Thyroid gland (tissue), 4 donors: ENCODE measurements at regions not wholly inside any gene's neighbourhood (a gene's known extent, or its start where the extent isn't known, plus 50 kb on each side); places are given as distances from the start of the nearest gene placed in this dataset.

ENCODE experiments used
- DNase-seq, 2 donors: peaks; one replicate each; pipeline ENCODE4 v3.0.0-alpha.2; 2019
- H3K27ac ChIP-seq, 3 donors: fragments of 200-600 bp; sonication (generic); 1 replicate in 2 of 3; 2 replicates in 1 of 3; pipeline ENCODE4 v1.5.1; 2016 to 2019; ENCODE audit warnings: mild to moderate bottlenecking in 1 of 3, moderate library complexity in 1 of 3
- H3K27me3 ChIP-seq: fragments of 200-600 bp; sonication (generic); one replicate; pipeline ENCODE4 v1.5.1; 2019
- H3K36me3 ChIP-seq, 2 donors: fragments of 200-600 bp; sonication (generic); one replicate each; pipeline ENCODE4 v1.5.1; 2016 to 2019
- H3K4me1 ChIP-seq, 2 donors: fragments of 200-600 bp; sonication (generic); one replicate each; pipeline ENCODE4 v1.5.1; 2017 to 2019
- H3K4me3 ChIP-seq, 3 donors: fragments of 200-600 bp; sonication (generic); replicated peaks in 1 of 3; 1 replicate in 2 of 3; 2 replicates in 1 of 3; pipeline ENCODE4 v1.5.1; 2016; ENCODE audit warnings: mild to moderate bottlenecking in 1 of 3
- H3K9me3 ChIP-seq: fragments of 200-600 bp; sonication (generic); one replicate; pipeline ENCODE4 v1.5.1; 2017
- CTCF ChIP-seq, 6 experiments: fragments of 200-600 bp in 3 of 6; fragments of 450-650 bp in 3 of 6; sonication (generic) in 3 of 6; IDR thresholded peaks; one replicate each; pipeline ENCODE4 v1.5.1; 2016 to 2019; ENCODE audit warnings: antibody characterized with exemption in 6 of 6, mild to moderate bottlenecking in 2 of 6, inconsistent platforms in 1 of 6, moderate library complexity in 1 of 6
- POLR2A ChIP-seq, 2 donors: fragments of 450-650 bp; IDR thresholded peaks; one replicate each; pipeline ENCODE4 v1.6.1; 2017; ENCODE audit warnings: antibody characterized with exemption in 2 of 2, mild to moderate bottlenecking in 2 of 2, moderate library complexity in 1 of 2
- WGBS, 2 donors: methylation state at CpG; one replicate each; pipeline ENCODE4 v1.1.5; 2017; 5-methylcytosine and 5-hydroxymethylcytosine counted together
- intact Hi-C: fragments of 100-400 bp; cut with DNase I; formaldehyde crosslinking; loops from one replicate; pipeline ENCODE4 v1.15.1; 2023

- no peak overlapping the region for H3K4me3 ChIP-seq
Measured at GRCh38 chr11:115676206-115676605, 172.0 kb upstream of the CADM1 start.

GRCh38 chr11:115674937-115675544 is 170.8 kb upstream of the CADM1 start:
- no peaks in the 10 kb centered on the region for H3K27me3 ChIP-seq
- intact Hi-C loops: no loop called here
- TF ChIP-seq CTCF (IDR thresholded peaks at IDR 0.05) (no peak), POLR2A (IDR thresholded peaks at IDR 0.05) (no peak)
- 81 to 90% methylated on average over 14 of the region's 14 CpGs for WGBS, 2 donors
- H3K4me3 ChIP-seq: no peak overlapping the region
- no peaks in the 10 kb centered on the region for H3K36me3 ChIP-seq
- no peak overlapping the region for H3K27ac ChIP-seq
- peaks cover 23 to 37% of the 10 kb centered on the region in 2 donors for H3K4me1 ChIP-seq
- H3K9me3 ChIP-seq: no peaks in the 10 kb centered on the region
- no peak for DNase-seq

More at GRCh38 chr11:115676206-115676605, 172.0 kb upstream of the CADM1 start:
- no peaks in the 10 kb centered on the region for H3K9me3 ChIP-seq
- no peak overlapping the region for H3K27ac ChIP-seq
- no peaks in the 10 kb centered on the region for H3K36me3 ChIP-seq
- intact Hi-C loops: no loop called here
- peaks cover 26 to 32% of the 10 kb centered on the region in 2 donors for H3K4me1 ChIP-seq
- TF ChIP-seq POLR2A (IDR thresholded peaks at IDR 0.05) (no peak), CTCF (IDR thresholded peaks at IDR 0.05) (no peak)
- WGBS, 2 donors: 86 to 92% methylated on average over 4 of the region's 4 CpGs
- no peak for DNase-seq
- no peaks in the 10 kb centered on the region for H3K27me3 ChIP-seq

- no peak for TF ChIP-seq POLR2A (IDR thresholded peaks at IDR 0.05)
- TF ChIP-seq CTCF (IDR thresholded peaks at IDR 0.05): no peak
- intact Hi-C loops: no loop called here
- H3K27me3 ChIP-seq: no peaks in the 10 kb centered on the region
- H3K4me1 ChIP-seq: peaks cover 17 to 31% of the 10 kb centered on the region in 2 donors
- no peak overlapping the region for H3K4me3 ChIP-seq
- DNase-seq: peak in 1 of 2 donors; percentile 10
- H3K27ac ChIP-seq: no peak overlapping the region
- no peaks in the 10 kb centered on the region for H3K36me3 ChIP-seq
- H3K9me3 ChIP-seq: no peaks in the 10 kb centered on the region
- WGBS, 2 donors: 80 to 85% methylated on average over 16 of the region's 16 CpGs
Measured at GRCh38 chr11:115674176-115674936, 170.1 kb upstream of the CADM1 start.

- Histone ChIP-seq H3K9me3 (no peaks in the 10 kb centered on the region), H3K27me3 (no peaks in the 10 kb centered on the region), H3K27ac (no peak overlapping the region), H3K4me1 (peaks cover 10 to 24% of the 10 kb centered on the region in 2 donors), H3K36me3 (no peaks in the 10 kb centered on the region), H3K4me3 (no peak overlapping the region)
- TF ChIP-seq CTCF (IDR thresholded peaks at IDR 0.05) (no peak), POLR2A (IDR thresholded peaks at IDR 0.05) (no peak)
- no peak for DNase-seq
- WGBS, 2 donors: 93 to 95% methylated on average over 3 of the region's 3 CpGs
- intact Hi-C loops: no loop called here
Measured at GRCh38 chr11:115673720-115674119, 169.5 kb upstream of the CADM1 start.

GRCh38 chr11:115672999-115673411 is 168.8 kb upstream of the CADM1 start:
- WGBS, 2 donors: 67 to 68% methylated on average over 4 of the region's 4 CpGs
- intact Hi-C loops: no loop called here
- H3K36me3 ChIP-seq: no peaks in the 10 kb centered on the region

More at GRCh38 chr11:115672999-115673411, 168.8 kb upstream of the CADM1 start:
- TF ChIP-seq CTCF (IDR thresholded peaks at IDR 0.05) (no peak), POLR2A (IDR thresholded peaks at IDR 0.05) (no peak)
- peaks cover 8 to 19% of the 10 kb centered on the region in 2 donors for H3K4me1 ChIP-seq
- DNase-seq: peak in 1 of 2 donors; percentile 35
- H3K27ac ChIP-seq: no peak overlapping the region
- no peak overlapping the region for H3K4me3 ChIP-seq
- no peaks in the 10 kb centered on the region for H3K9me3 ChIP-seq
- no peaks in the 10 kb centered on the region for H3K27me3 ChIP-seq
